ENCODE measurements at regions not wholly inside any gene's neighbourhood (a gene's known extent, or its start where the extent isn't known, plus 50 kb on each side); places are given as distances from the start of the nearest gene placed in this dataset.
A peak's percentile ranks its signal among the peaks of the same experiment; 100 is the strongest.

GRCh38 chr6:16967470-16967817, 134.4 kb upstream of the STMND1 start:
- DNase-seq: no peak
- ATAC-seq (replicated peaks in 1 of 4): no peak
- Mint-ChIP-seq H3K4me3 (no peak overlapping the region), H3K9me3 (no peaks in the 10 kb centered on the region), H3K27ac (no peak overlapping the region), H3K4me1 (peaks cover 5 to 7% (median 6%) of the 10 kb centered on the region in 3 donors), H3K27me3 (peaks cover 25 to 26% of the 10 kb centered on the region in 2 donors), H3K36me3 (no peaks in the 10 kb centered on the region)
- no peak overlapping the region for H3K4me3 ChIP-seq (ENCODE audit: control insufficient read depth in 1 of 2, extremely low read depth in 1 of 2, low read length in 1 of 2)
- H3K27ac ChIP-seq (ENCODE audit: low read length): no peak overlapping the region
- peaks cover 0 to 15% of the 10 kb centered on the region in 2 experiments for H3K27me3 ChIP-seq (replicated peaks in 1 of 2; ENCODE audit: control insufficient read depth in 2 of 2, extremely low read depth in 1 of 2, insufficient read depth in 2 of 2, low read length in 1 of 2)
- no peaks in the 10 kb centered on the region for H3K9me3 ChIP-seq
- ChIA-PET POLR2A (no interaction called here), CTCF (no interaction called here)
- no CpG with 5 or more reads among the region's 2 CpGs for WGBS (ENCODE audit: insufficient coverage)
- H3K4me1 ChIP-seq (ENCODE audit: control insufficient read depth in 1 of 2, extremely low read depth in 1 of 2, insufficient read depth in 2 of 2, low read length in 2 of 2): peaks cover 0 to 5% of the 10 kb centered on the region in 2 experiments
- H3K36me3 ChIP-seq (ENCODE audit: control insufficient read depth in 2 of 2, extremely low read depth in 1 of 2, insufficient read depth in 1 of 2, low read length in 1 of 2): no peaks in the 10 kb centered on the region

GRCh38 chr6:16966791-16967469, 134.9 kb upstream of the STMND1 start:
- H3K4me1 Mint-ChIP-seq: peaks cover 4 to 7% (median 5%) of the 10 kb centered on the region in 3 donors
- CTCF ChIA-PET: no interaction called here
- no peak overlapping the region for H3K27ac ChIP-seq (ENCODE audit: low read length)
- no peaks in the 10 kb centered on the region for H3K36me3 ChIP-seq (ENCODE audit: control insufficient read depth in 2 of 2, extremely low read depth in 1 of 2, insufficient read depth in 1 of 2, low read length in 1 of 2)
- no peak for ATAC-seq (replicated peaks in 1 of 4)
- H3K4me3 ChIP-seq (ENCODE audit: control insufficient read depth in 1 of 2, extremely low read depth in 1 of 2, low read length in 1 of 2): no peak overlapping the region
- POLR2A ChIA-PET: no interaction called here
- no peak overlapping the region for H3K27ac Mint-ChIP-seq
- peaks cover 0 to 15% of the 10 kb centered on the region in 2 experiments for H3K27me3 ChIP-seq (replicated peaks in 1 of 2; ENCODE audit: control insufficient read depth in 2 of 2, extremely low read depth in 1 of 2, insufficient read depth in 2 of 2, low read length in 1 of 2)
- peaks cover 25 to 26% of the 10 kb centered on the region in 2 donors for H3K27me3 Mint-ChIP-seq
- H3K9me3 Mint-ChIP-seq: no peaks in the 10 kb centered on the region
- WGBS (ENCODE audit: insufficient coverage): no CpG with 5 or more reads among the region's 5 CpGs
- no peak for DNase-seq
- H3K4me3 Mint-ChIP-seq: no peak overlapping the region
- no peaks in the 10 kb centered on the region for H3K36me3 Mint-ChIP-seq
- H3K9me3 ChIP-seq: no peaks in the 10 kb centered on the region
- H3K4me1 ChIP-seq (ENCODE audit: control insufficient read depth in 1 of 2, extremely low read depth in 1 of 2, insufficient read depth in 2 of 2, low read length in 2 of 2): peaks cover 0 to 5% of the 10 kb centered on the region in 2 experiments

GRCh38 chr6:16965689-16966088, 136.2 kb upstream of the STMND1 start:
- CTCF ChIA-PET: interaction anchor here (0.7 to 1.0 kb wide), 9 partner anchors 18 to 761 kb away, joined by 3 to 6 read pairs (median 3); no protein-coding TSS in a partner anchor

GRCh38 chr6:16964553-16965499, 137.0 kb upstream of the STMND1 start:
- WGBS (ENCODE audit: insufficient coverage): 48% methylated on average over 12 of the region's 21 CpGs
- no peaks in the 10 kb centered on the region for H3K9me3 ChIP-seq
- Mint-ChIP-seq H3K36me3 (no peaks in the 10 kb centered on the region), H3K4me3 (no peak overlapping the region), H3K4me1 (peaks cover 4 to 7% (median 5%) of the 10 kb centered on the region in 3 donors), H3K9me3 (no peaks in the 10 kb centered on the region), H3K27me3 (peaks cover 17 to 21% of the 10 kb centered on the region in 2 donors), H3K27ac (no peak overlapping the region)
- DNase-seq (peak in 34 of 35 experiments; percentile 8 to 73 (median 48)), ATAC-seq (replicated peaks in 1 of 4) (peak; percentile 70 to 82 (median 72))
- peaks cover 0 to 5% of the 10 kb centered on the region in 2 experiments for H3K4me1 ChIP-seq (ENCODE audit: control insufficient read depth in 1 of 2, extremely low read depth in 1 of 2, insufficient read depth in 2 of 2, low read length in 2 of 2)
- H3K27me3 ChIP-seq (replicated peaks in 1 of 2; ENCODE audit: control insufficient read depth in 2 of 2, extremely low read depth in 1 of 2, insufficient read depth in 2 of 2, low read length in 1 of 2): peaks cover 0 to 15% of the 10 kb centered on the region in 2 experiments
- ChIA-PET POLR2A (no interaction called here), CTCF (interaction anchor here (0.5 to 1.0 kb wide), 10 partner anchors 15 to 313 kb away, joined by 3 to 5 read pairs (median 3); no protein-coding TSS in a partner anchor)
- H3K4me3 ChIP-seq (ENCODE audit: control insufficient read depth in 1 of 2, extremely low read depth in 1 of 2, low read length in 1 of 2): no peak overlapping the region
- H3K36me3 ChIP-seq (ENCODE audit: control insufficient read depth in 2 of 2, extremely low read depth in 1 of 2, insufficient read depth in 1 of 2, low read length in 1 of 2): no peaks in the 10 kb centered on the region
- no peak overlapping the region for H3K27ac ChIP-seq (ENCODE audit: low read length)

More at GRCh38 chr6:16965689-16966088, 136.2 kb upstream of the STMND1 start:
- no peak for DNase-seq
- no peak overlapping the region for H3K4me3 ChIP-seq (ENCODE audit: control insufficient read depth in 1 of 2, extremely low read depth in 1 of 2, low read length in 1 of 2)
- peaks cover 21 to 25% of the 10 kb centered on the region in 2 donors for H3K27me3 Mint-ChIP-seq
- peaks cover 4 to 7% (median 5%) of the 10 kb centered on the region in 3 donors for H3K4me1 Mint-ChIP-seq
- H3K27ac Mint-ChIP-seq: no peak overlapping the region
- H3K27ac ChIP-seq (ENCODE audit: low read length): no peak overlapping the region
- no peak for ATAC-seq (replicated peaks in 1 of 4)
- no peaks in the 10 kb centered on the region for H3K36me3 ChIP-seq (ENCODE audit: control insufficient read depth in 2 of 2, extremely low read depth in 1 of 2, insufficient read depth in 1 of 2, low read length in 1 of 2)
- 81% methylated on average over 4 of the region's 8 CpGs for WGBS (ENCODE audit: insufficient coverage)
- peaks cover 0 to 15% of the 10 kb centered on the region in 2 experiments for H3K27me3 ChIP-seq (replicated peaks in 1 of 2; ENCODE audit: control insufficient read depth in 2 of 2, extremely low read depth in 1 of 2, insufficient read depth in 2 of 2, low read length in 1 of 2)
- H3K4me1 ChIP-seq (ENCODE audit: control insufficient read depth in 1 of 2, extremely low read depth in 1 of 2, insufficient read depth in 2 of 2, low read length in 2 of 2): peaks cover 0 to 5% of the 10 kb centered on the region in 2 experiments
- H3K9me3 Mint-ChIP-seq: no peaks in the 10 kb centered on the region
- H3K9me3 ChIP-seq: no peaks in the 10 kb centered on the region
- POLR2A ChIA-PET: no interaction called here
- no peaks in the 10 kb centered on the region for H3K36me3 Mint-ChIP-seq
- H3K4me3 Mint-ChIP-seq: no peak overlapping the region

- Mint-ChIP-seq H3K4me1 (peaks cover 4 to 9% (median 8%) of the 10 kb centered on the region in 3 donors), H3K4me3 (no peak overlapping the region), H3K27ac (no peak overlapping the region), H3K9me3 (no peaks in the 10 kb centered on the region), H3K36me3 (no peaks in the 10 kb centered on the region), H3K27me3 (peaks cover 12 to 13% of the 10 kb centered on the region in 2 donors)
- no peaks in the 10 kb centered on the region for H3K9me3 ChIP-seq
- H3K27ac ChIP-seq (ENCODE audit: low read length): no peak overlapping the region
- H3K36me3 ChIP-seq (ENCODE audit: control insufficient read depth in 2 of 2, extremely low read depth in 1 of 2, insufficient read depth in 1 of 2, low read length in 1 of 2): no peaks in the 10 kb centered on the region
- ATAC-seq (replicated peaks in 1 of 4) (no peak), DNase-seq (no peak)
- peaks cover 0 to 5% of the 10 kb centered on the region in 2 experiments for H3K4me1 ChIP-seq (ENCODE audit: control insufficient read depth in 1 of 2, extremely low read depth in 1 of 2, insufficient read depth in 2 of 2, low read length in 2 of 2)
- no peak overlapping the region for H3K4me3 ChIP-seq (ENCODE audit: control insufficient read depth in 1 of 2, extremely low read depth in 1 of 2, low read length in 1 of 2)
- ChIA-PET POLR2A (no interaction called here), CTCF (no interaction called here)
- no CpG with 5 or more reads among the region's 1 CpG for WGBS (ENCODE audit: insufficient coverage)
- H3K27me3 ChIP-seq (replicated peaks in 1 of 2; ENCODE audit: control insufficient read depth in 2 of 2, extremely low read depth in 1 of 2, insufficient read depth in 2 of 2, low read length in 1 of 2): peaks cover 0 to 15% of the 10 kb centered on the region in 2 experiments
Observed at GRCh38 chr6:16961577-16961976, 140.3 kb upstream of the STMND1 start.

- H3K4me3 ChIP-seq (ENCODE audit: control insufficient read depth in 1 of 2, extremely low read depth in 1 of 2, low read length in 1 of 2): no peak overlapping the region
- WGBS (ENCODE audit: insufficient coverage): 60% methylated on average over 1 of the region's 1 CpG
- ATAC-seq (replicated peaks in 1 of 4) (no peak), DNase-seq (no peak)
- peaks cover 2 to 9% of the 10 kb centered on the region in 2 experiments for H3K4me1 ChIP-seq (ENCODE audit: control insufficient read depth in 1 of 2, extremely low read depth in 1 of 2, insufficient read depth in 2 of 2, low read length in 2 of 2)
- ChIA-PET POLR2A (no interaction called here), CTCF (no interaction called here)
- H3K36me3 ChIP-seq (ENCODE audit: control insufficient read depth in 2 of 2, extremely low read depth in 1 of 2, insufficient read depth in 1 of 2, low read length in 1 of 2): no peaks in the 10 kb centered on the region
- no peaks in the 10 kb centered on the region for H3K9me3 Mint-ChIP-seq
- no peak overlapping the region for H3K4me3 Mint-ChIP-seq
- peaks cover 0 to 7% of the 10 kb centered on the region in 2 experiments for H3K27me3 ChIP-seq (replicated peaks in 1 of 2; ENCODE audit: control insufficient read depth in 2 of 2, extremely low read depth in 1 of 2, insufficient read depth in 2 of 2, low read length in 1 of 2)
- H3K36me3 Mint-ChIP-seq: no peaks in the 10 kb centered on the region
- H3K4me1 Mint-ChIP-seq: peaks cover 10 to 14% (median 14%) of the 10 kb centered on the region in 3 donors
- peaks cover 8% of the 10 kb centered on the region in 2 donors for H3K27me3 Mint-ChIP-seq
- H3K9me3 ChIP-seq: no peaks in the 10 kb centered on the region
- no peak overlapping the region for H3K27ac ChIP-seq (ENCODE audit: low read length)
- no peak overlapping the region for H3K27ac Mint-ChIP-seq
Observed at GRCh38 chr6:16959789-16960188, 142.1 kb upstream of the STMND1 start.
